H1 (cell line): ENCODE measurements at regions not wholly inside any gene's neighbourhood (a gene's known extent, or its start where the extent isn't known, plus 50 kb on each side); places are given as distances from the start of the nearest gene placed in this dataset.

Experiments
- BACH1 ChIP-seq: IDR thresholded peaks from 2 replicates; pipeline ENCODE4 v1.6.1; 2012; ENCODE audit warnings: low read length, improper control_type of control experiment
- CBX5 ChIP-seq: fragments of 300-800, 300-1000 bp; sonication (generic); IDR thresholded peaks from 2 replicates; pipeline ENCODE4 v1.7.1; 2016; ENCODE audit warnings: antibody characterized with exemption, low read length, low read depth
- CREB1 ChIP-seq: IDR thresholded peaks from 2 replicates; pipeline ENCODE4 v1.6.1; 2012; ENCODE audit warnings: inconsistent platforms
- FOSL1 ChIP-seq: IDR thresholded peaks from 2 replicates; pipeline ENCODE4 v1.6.1; 2011; ENCODE audit warnings: mild to moderate bottlenecking, low read depth, low read length, moderate library complexity; ENCODE audit not compliant: insufficient read depth
- HDAC6 ChIP-seq: IDR thresholded peaks from one replicate; pipeline ENCODE4 v1.7.1; 2012; ENCODE audit warnings: low read depth, mild to moderate bottlenecking, inconsistent platforms, low read length, moderate library complexity
- NANOG ChIP-seq: IDR thresholded peaks from 2 replicates; pipeline ENCODE4 v1.6.1; 2011; ENCODE audit warnings: low read length, low read depth, mild to moderate bottlenecking, inconsistent platforms; ENCODE audit not compliant: insufficient read depth, poor library complexity, severe bottlenecking
- PHF8 ChIP-seq: fragments of 200-600 bp; sonication (generic); conservative IDR thresholded peaks from 2 replicates; pipeline ENCODE4 v1.7.1; 2012; ENCODE audit warnings: low read depth, mild to moderate bottlenecking, inconsistent platforms, low read length, moderate library complexity
- POU5F1 ChIP-seq: IDR thresholded peaks from 2 replicates; pipeline ENCODE4 v1.6.1; 2011; ENCODE audit warnings: low read depth, mild to moderate bottlenecking, low read length, moderate library complexity
- SIRT6 ChIP-seq: IDR thresholded peaks from one replicate; pipeline ENCODE4 v1.7.1; 2012; ENCODE audit warnings: low read length, inconsistent platforms
- ZNF274 ChIP-seq: IDR thresholded peaks from 2 replicates; pipeline ENCODE4 v1.7.0; 2012; ENCODE audit warnings: low read length, borderline replicate concordance; ENCODE audit errors: extremely low read depth
- TF ChIP-seq, protein P1 (sequence below): fragments of 300-600 bp; sonication (generic); IDR thresholded peaks from 2 replicates; pipeline ENCODE4 v1.7.1; 2012; ENCODE audit warnings: low read length, moderate library complexity, mild to moderate bottlenecking, inconsistent platforms; ENCODE audit not compliant: insufficient replicate concordance

DNA sequence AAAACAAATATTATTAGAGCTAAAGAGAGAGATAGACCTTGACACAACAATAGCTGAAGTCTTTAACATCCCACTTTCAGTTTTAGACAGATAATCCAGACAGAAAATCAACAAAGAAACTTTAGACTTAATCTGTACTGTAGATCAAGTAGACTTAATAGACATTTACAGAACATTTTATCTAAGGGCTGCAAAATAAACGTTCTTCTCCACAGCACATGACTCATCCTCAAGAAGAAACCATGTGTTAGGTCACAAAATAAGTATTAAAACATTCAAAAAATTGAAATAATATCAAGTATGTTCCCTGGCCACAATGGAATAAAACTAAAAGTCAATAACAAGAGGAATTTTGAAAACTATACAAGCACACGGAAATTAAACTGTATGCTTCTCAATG lies 1510.3 kb upstream of the PCDH10 start (continued):
- TF ChIP-seq, protein P1, sequence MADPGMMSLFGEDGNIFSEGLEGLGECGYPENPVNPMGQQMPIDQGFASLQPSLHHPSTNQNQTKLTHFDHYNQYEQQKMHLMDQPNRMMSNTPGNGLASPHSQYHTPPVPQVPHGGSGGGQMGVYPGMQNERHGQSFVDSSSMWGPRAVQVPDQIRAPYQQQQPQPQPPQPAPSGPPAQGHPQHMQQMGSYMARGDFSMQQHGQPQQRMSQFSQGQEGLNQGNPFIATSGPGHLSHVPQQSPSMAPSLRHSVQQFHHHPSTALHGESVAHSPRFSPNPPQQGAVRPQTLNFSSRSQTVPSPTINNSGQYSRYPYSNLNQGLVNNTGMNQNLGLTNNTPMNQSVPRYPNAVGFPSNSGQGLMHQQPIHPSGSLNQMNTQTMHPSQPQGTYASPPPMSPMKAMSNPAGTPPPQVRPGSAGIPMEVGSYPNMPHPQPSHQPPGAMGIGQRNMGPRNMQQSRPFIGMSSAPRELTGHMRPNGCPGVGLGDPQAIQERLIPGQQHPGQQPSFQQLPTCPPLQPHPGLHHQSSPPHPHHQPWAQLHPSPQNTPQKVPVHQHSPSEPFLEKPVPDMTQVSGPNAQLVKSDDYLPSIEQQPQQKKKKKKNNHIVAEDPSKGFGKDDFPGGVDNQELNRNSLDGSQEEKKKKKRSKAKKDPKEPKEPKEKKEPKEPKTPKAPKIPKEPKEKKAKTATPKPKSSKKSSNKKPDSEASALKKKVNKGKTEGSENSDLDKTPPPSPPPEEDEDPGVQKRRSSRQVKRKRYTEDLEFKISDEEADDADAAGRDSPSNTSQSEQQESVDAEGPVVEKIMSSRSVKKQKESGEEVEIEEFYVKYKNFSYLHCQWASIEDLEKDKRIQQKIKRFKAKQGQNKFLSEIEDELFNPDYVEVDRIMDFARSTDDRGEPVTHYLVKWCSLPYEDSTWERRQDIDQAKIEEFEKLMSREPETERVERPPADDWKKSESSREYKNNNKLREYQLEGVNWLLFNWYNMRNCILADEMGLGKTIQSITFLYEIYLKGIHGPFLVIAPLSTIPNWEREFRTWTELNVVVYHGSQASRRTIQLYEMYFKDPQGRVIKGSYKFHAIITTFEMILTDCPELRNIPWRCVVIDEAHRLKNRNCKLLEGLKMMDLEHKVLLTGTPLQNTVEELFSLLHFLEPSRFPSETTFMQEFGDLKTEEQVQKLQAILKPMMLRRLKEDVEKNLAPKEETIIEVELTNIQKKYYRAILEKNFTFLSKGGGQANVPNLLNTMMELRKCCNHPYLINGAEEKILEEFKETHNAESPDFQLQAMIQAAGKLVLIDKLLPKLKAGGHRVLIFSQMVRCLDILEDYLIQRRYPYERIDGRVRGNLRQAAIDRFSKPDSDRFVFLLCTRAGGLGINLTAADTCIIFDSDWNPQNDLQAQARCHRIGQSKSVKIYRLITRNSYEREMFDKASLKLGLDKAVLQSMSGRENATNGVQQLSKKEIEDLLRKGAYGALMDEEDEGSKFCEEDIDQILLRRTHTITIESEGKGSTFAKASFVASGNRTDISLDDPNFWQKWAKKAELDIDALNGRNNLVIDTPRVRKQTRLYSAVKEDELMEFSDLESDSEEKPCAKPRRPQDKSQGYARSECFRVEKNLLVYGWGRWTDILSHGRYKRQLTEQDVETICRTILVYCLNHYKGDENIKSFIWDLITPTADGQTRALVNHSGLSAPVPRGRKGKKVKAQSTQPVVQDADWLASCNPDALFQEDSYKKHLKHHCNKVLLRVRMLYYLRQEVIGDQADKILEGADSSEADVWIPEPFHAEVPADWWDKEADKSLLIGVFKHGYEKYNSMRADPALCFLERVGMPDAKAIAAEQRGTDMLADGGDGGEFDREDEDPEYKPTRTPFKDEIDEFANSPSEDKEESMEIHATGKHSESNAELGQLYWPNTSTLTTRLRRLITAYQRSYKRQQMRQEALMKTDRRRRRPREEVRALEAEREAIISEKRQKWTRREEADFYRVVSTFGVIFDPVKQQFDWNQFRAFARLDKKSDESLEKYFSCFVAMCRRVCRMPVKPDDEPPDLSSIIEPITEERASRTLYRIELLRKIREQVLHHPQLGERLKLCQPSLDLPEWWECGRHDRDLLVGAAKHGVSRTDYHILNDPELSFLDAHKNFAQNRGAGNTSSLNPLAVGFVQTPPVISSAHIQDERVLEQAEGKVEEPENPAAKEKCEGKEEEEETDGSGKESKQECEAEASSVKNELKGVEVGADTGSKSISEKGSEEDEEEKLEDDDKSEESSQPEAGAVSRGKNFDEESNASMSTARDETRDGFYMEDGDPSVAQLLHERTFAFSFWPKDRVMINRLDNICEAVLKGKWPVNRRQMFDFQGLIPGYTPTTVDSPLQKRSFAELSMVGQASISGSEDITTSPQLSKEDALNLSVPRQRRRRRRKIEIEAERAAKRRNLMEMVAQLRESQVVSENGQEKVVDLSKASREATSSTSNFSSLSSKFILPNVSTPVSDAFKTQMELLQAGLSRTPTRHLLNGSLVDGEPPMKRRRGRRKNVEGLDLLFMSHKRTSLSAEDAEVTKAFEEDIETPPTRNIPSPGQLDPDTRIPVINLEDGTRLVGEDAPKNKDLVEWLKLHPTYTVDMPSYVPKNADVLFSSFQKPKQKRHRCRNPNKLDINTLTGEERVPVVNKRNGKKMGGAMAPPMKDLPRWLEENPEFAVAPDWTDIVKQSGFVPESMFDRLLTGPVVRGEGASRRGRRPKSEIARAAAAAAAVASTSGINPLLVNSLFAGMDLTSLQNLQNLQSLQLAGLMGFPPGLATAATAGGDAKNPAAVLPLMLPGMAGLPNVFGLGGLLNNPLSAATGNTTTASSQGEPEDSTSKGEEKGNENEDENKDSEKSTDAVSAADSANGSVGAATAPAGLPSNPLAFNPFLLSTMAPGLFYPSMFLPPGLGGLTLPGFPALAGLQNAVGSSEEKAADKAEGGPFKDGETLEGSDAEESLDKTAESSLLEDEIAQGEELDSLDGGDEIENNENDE: no peak
- no peak for TF ChIP-seq HDAC6
- TF ChIP-seq SIRT6: no peak
- no peak for TF ChIP-seq CREB1
- TF ChIP-seq BACH1: no peak
- no peak for TF ChIP-seq POU5F1
- TF ChIP-seq ZNF274: no peak
- TF ChIP-seq NANOG: no peak
- no peak for TF ChIP-seq CBX5
- TF ChIP-seq PHF8: no peak
- TF ChIP-seq FOSL1: no peak
